ENCODE measurements at regions not wholly inside any gene's neighbourhood (a gene's known extent, or its start where the extent isn't known, plus 50 kb on each side); places are given as distances from the start of the nearest gene placed in this dataset.

- no peak for TF ChIP-seq HDGF (IDR thresholded peaks at IDR 0.05; ENCODE audit: borderline replicate concordance)
- TF ChIP-seq NFRKB (IDR thresholded peaks at IDR 0.05) = no peak
Observed at GRCh38 chr2:215504547-215504946, 68.7 kb upstream of the FN1 start.

Measured in HEK293T (cell line).